Mesenchymal stem cell (in vitro differentiated cells and primary cell): ENCODE measurements at regions not wholly inside any gene's neighbourhood (a gene's known extent, or its start where the extent isn't known, plus 50 kb on each side); places are given as distances from the start of the nearest gene placed in this dataset.

Source experiments
- DNase-seq: peaks from one replicate; pipeline ENCODE4 v3.0.0-alpha.2; 2013
- H2AFZ ChIP-seq: one replicate; pipeline ENCODE4 v1.6.1; 2013; ENCODE audit warnings: low read depth, mild to moderate bottlenecking, control low read depth, inconsistent platforms, low read length, moderate library complexity
- H2AK5ac ChIP-seq: 2 replicates; pipeline ENCODE4 v1.6.1; 2013; ENCODE audit warnings: low read length, moderate library complexity, mild to moderate bottlenecking, inconsistent platforms; ENCODE audit not compliant: severe bottlenecking
- H2BK120ac ChIP-seq: one replicate; pipeline ENCODE4 v1.6.1; 2013; ENCODE audit warnings: low read depth, mild to moderate bottlenecking, inconsistent platforms, low read length, moderate library complexity
- H2BK12ac ChIP-seq, 2 experiments: one replicate each; pipeline ENCODE4 v1.6.1; 2013; ENCODE audit warnings: inconsistent platforms in 2 of 2, low read length in 2 of 2, mild to moderate bottlenecking in 2 of 2, moderate library complexity in 2 of 2, control low read depth in 1 of 2
- H2BK15ac ChIP-seq: one replicate; pipeline ENCODE4 v1.6.1; 2013; ENCODE audit warnings: mild to moderate bottlenecking, low read depth, inconsistent platforms; ENCODE audit not compliant: poor library complexity, severe bottlenecking
- H2BK5ac ChIP-seq: 2 replicates; pipeline ENCODE4 v1.6.1; 2013; ENCODE audit warnings: low read depth, mild to moderate bottlenecking, low read length, control low read depth, inconsistent platforms; ENCODE audit not compliant: poor library complexity, severe bottlenecking
- H3K14ac ChIP-seq, 2 experiments: one replicate each; pipeline ENCODE4 v1.6.1; 2013; ENCODE audit warnings: inconsistent platforms in 2 of 2, low read length in 2 of 2, control low read depth in 1 of 2, mild to moderate bottlenecking in 1 of 2, moderate library complexity in 1 of 2
- H3K18ac ChIP-seq, 2 experiments: one replicate each; pipeline ENCODE4 v1.6.1; 2013; ENCODE audit warnings: inconsistent platforms in 2 of 2, low read length in 2 of 2, control low read depth in 1 of 2, low read depth in 1 of 2, mild to moderate bottlenecking in 1 of 2
- H3K23ac ChIP-seq, 2 experiments: one replicate each; pipeline ENCODE4 v1.6.1; 2013; ENCODE audit warnings: inconsistent platforms in 2 of 2, low read length in 2 of 2, mild to moderate bottlenecking in 2 of 2, moderate library complexity in 2 of 2, control low read depth in 1 of 2
- H3K27ac ChIP-seq: 2 replicates; pipeline ENCODE4 v1.5.1; 2013; ENCODE audit warnings: mild to moderate bottlenecking, moderate library complexity, low read length, control low read depth, inconsistent platforms; ENCODE audit not compliant: poor library complexity, severe bottlenecking
- H3K27me3 ChIP-seq, 2 experiments: 2 replicates each; pipeline versions ENCODE4 v1.6.1 to v1.7.0; 2013; ENCODE audit warnings: low read length in 2 of 2, mild to moderate bottlenecking in 2 of 2, moderate library complexity in 2 of 2, control low read depth in 1 of 2, inconsistent platforms in 1 of 2; ENCODE audit not compliant: control insufficient read depth in 1 of 2, insufficient read depth in 1 of 2
- H3K36me3 ChIP-seq, 2 experiments: 2 replicates each; pipeline versions ENCODE4 v1.6.1 to v1.7.0; 2013; ENCODE audit warnings: low read length in 2 of 2, control low read depth in 1 of 2, inconsistent platforms in 1 of 2, low read depth in 1 of 2, mild to moderate bottlenecking in 1 of 2; ENCODE audit not compliant: insufficient read depth in 2 of 2, control insufficient read depth in 1 of 2
- H3K4ac ChIP-seq, 2 experiments: one replicate each; pipeline ENCODE4 v1.6.1; 2013; ENCODE audit warnings: inconsistent platforms in 2 of 2, low read length in 2 of 2, mild to moderate bottlenecking in 2 of 2, moderate library complexity in 2 of 2, control low read depth in 1 of 2, low read depth in 1 of 2
- H3K4me1 ChIP-seq: 2 replicates; pipeline ENCODE4 v1.6.1; 2013; ENCODE audit warnings: low read depth, low read length, control low read depth; ENCODE audit not compliant: control insufficient read depth, insufficient read depth
- H3K4me2 ChIP-seq: 2 replicates; pipeline ENCODE4 v1.6.1; 2013; ENCODE audit warnings: low read length, mild to moderate bottlenecking, inconsistent platforms; ENCODE audit not compliant: poor library complexity, severe bottlenecking
- H3K4me3 ChIP-seq, 2 experiments: 2 replicates each; pipeline versions ENCODE4 v1.5.1 to v1.7.0; 2013; ENCODE audit warnings: low read length in 2 of 2, mild to moderate bottlenecking in 2 of 2, control low read depth in 1 of 2, low read depth in 1 of 2; ENCODE audit not compliant: insufficient read depth in 1 of 2
- H3K79me1 ChIP-seq: replicated peaks from 2 replicates; pipeline ENCODE4 v1.6.1; 2013; ENCODE audit warnings: mild to moderate bottlenecking, control low read depth, low read length, inconsistent platforms; ENCODE audit not compliant: poor library complexity, severe bottlenecking
- H3K9ac ChIP-seq: 2 replicates; pipeline ENCODE4 v1.7.0; 2013; ENCODE audit warnings: mild to moderate bottlenecking, low read length, moderate library complexity
- H3K9me3 ChIP-seq: 2 replicates; pipeline ENCODE4 v1.7.0; 2013; ENCODE audit warnings: mild to moderate bottlenecking, low read length; ENCODE audit not compliant: control insufficient read depth
- H4K8ac ChIP-seq: one replicate; pipeline ENCODE4 v1.6.1; 2013; ENCODE audit warnings: inconsistent platforms, mild to moderate bottlenecking, low read length, moderate library complexity
- H4K91ac ChIP-seq: one replicate; pipeline ENCODE4 v1.6.1; 2013; ENCODE audit warnings: mild to moderate bottlenecking, low read length, inconsistent platforms
- WGBS: methylation state at CpG from one replicate; pipeline ENCODE4 v1.1.7; 2013; ENCODE audit warnings: mixed read lengths; 5-methylcytosine and 5-hydroxymethylcytosine counted together

DNA sequence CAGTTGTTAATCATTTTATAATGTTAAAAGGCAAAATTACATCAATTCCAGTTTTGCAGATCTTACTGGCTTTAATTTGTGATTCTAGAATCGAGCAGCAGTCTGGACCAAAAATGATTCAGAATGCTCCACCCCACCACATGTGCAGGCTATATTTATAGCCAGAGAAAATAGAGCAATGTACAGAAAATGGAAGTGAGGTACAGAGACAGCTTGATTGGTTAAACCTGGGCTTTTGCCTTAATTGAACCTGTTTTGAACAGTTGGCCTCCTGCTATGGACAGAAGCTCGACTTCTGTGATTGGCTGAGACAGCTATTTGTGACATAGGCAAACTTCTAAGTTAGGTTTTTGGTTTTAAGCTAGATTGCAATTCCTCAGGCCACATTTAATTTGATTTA lies 607.4 kb upstream of the MIR17HG start:
- no peaks in the 10 kb centered on the region for H3K36me3 ChIP-seq

DNA sequence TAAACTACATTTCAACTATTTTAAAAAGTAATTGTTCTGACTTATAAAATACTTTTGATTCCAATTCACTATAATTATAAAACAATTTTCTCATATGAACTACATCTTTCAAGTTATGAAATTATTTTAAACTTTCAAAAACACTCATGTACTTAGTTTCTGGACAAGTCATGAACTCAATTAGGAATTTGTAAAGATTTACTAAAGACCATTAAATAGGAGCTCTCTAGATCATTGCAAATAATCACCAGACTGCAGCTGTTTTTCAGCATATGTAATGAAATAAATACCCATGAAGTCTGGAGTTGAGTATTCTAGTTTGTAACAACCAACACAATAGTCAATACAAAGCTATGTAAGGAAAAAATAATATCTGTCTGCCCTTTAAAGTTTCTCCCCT lies 605.1 kb upstream of the MIR17HG start:
- H3K4ac ChIP-seq: no peak overlapping the region
- H3K9ac ChIP-seq: no peak overlapping the region
- no peak overlapping the region for H2BK120ac ChIP-seq
- no peak overlapping the region for H2BK15ac ChIP-seq
- no peaks in the 10 kb centered on the region for H3K9me3 ChIP-seq
- H3K4me2 ChIP-seq: no peak overlapping the region
- H2BK12ac ChIP-seq: no peak overlapping the region
- no peaks in the 10 kb centered on the region for H3K79me1 ChIP-seq
- H3K4me1 ChIP-seq: no peaks in the 10 kb centered on the region
- H2AFZ ChIP-seq: no peak overlapping the region
- DNase-seq: no peak
- H3K18ac ChIP-seq: no peak overlapping the region
- H4K91ac ChIP-seq: no peak overlapping the region
- no peak overlapping the region for H2BK5ac ChIP-seq
- no peak overlapping the region for H3K23ac ChIP-seq
- H3K4me3 ChIP-seq: no peak overlapping the region
- no peak overlapping the region for H3K14ac ChIP-seq
- H2AK5ac ChIP-seq: no peak overlapping the region
- H3K36me3 ChIP-seq: no peaks in the 10 kb centered on the region
- H3K27ac ChIP-seq: no peak overlapping the region
- H4K8ac ChIP-seq: no peak overlapping the region
- no peaks in the 10 kb centered on the region for H3K27me3 ChIP-seq

More for the DNA sequence above, 607.4 kb upstream of the MIR17HG start:
- Histone ChIP-seq H2AFZ (no peak overlapping the region), H3K23ac (no peak overlapping the region), H2AK5ac (no peak overlapping the region), H3K9ac (no peak overlapping the region), H3K4me2 (no peak overlapping the region), H3K27ac (no peak overlapping the region), H2BK120ac (no peak overlapping the region), H4K91ac (no peak overlapping the region), H2BK12ac (no peak overlapping the region), H3K9me3 (peaks cover 6% of the 10 kb centered on the region), H3K79me1 (no peaks in the 10 kb centered on the region), H4K8ac (no peak overlapping the region), H2BK15ac (no peak overlapping the region), H3K14ac (no peak overlapping the region), H3K4ac (no peak overlapping the region), H3K18ac (no peak overlapping the region), H2BK5ac (no peak overlapping the region), H3K4me1 (no peaks in the 10 kb centered on the region), H3K27me3 (no peaks in the 10 kb centered on the region), H3K4me3 (no peak overlapping the region)
- 90% methylated on average over 2 of the region's 2 CpGs for WGBS
- no peak for DNase-seq

DNA sequence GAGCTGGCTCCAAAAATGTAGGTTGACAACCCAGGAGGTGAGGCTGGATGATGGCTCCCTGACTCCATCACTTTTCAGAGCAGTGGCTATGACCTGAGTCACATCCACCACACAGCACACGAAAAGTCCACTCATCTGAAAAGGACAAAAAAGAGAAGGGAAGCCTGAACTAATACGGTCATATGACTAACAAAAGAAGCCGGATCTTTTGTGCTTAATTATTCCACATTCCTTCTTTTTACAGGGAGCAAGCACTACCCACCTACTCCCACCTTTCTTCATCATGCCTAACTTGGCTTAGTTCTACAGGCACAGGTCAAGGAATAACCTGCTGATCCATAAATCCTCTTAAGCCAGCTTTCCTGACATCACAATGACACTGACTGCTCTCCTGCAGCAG lies 601.3 kb upstream of the MIR17HG start:
- Histone ChIP-seq H3K4me3 (no peak overlapping the region), H2BK12ac (no peak overlapping the region), H3K36me3 (no peaks in the 10 kb centered on the region), H2AFZ (no peak overlapping the region), H3K4me1 (no peaks in the 10 kb centered on the region), H2BK15ac (no peak overlapping the region), H3K27me3 (no peaks in the 10 kb centered on the region), H3K27ac (no peak overlapping the region), H3K9ac (no peak overlapping the region), H3K14ac (no peak overlapping the region), H2AK5ac (no peak overlapping the region), H3K4me2 (no peak overlapping the region), H2BK5ac (no peak overlapping the region), H2BK120ac (no peak overlapping the region), H3K23ac (no peak overlapping the region), H3K9me3 (no peaks in the 10 kb centered on the region), H4K91ac (no peak overlapping the region), H3K4ac (no peak overlapping the region), H3K18ac (no peak overlapping the region), H4K8ac (no peak overlapping the region), H3K79me1 (no peaks in the 10 kb centered on the region)
- DNase-seq: no peak
- WGBS: 76% methylated on average over 3 of the region's 3 CpGs

GRCh38 chr13:90750021-90750420 lies 597.5 kb upstream of the MIR17HG start:
- H2BK120ac ChIP-seq: no peak overlapping the region
- no peak overlapping the region for H3K4me2 ChIP-seq
- no peak overlapping the region for H3K9ac ChIP-seq
- H3K27ac ChIP-seq: no peak overlapping the region
- 70% methylated on average over 4 of the region's 4 CpGs for WGBS
- H3K14ac ChIP-seq: no peak overlapping the region
- peak overlapping the region in 1 of 2 experiments; percentile 31 for H2BK12ac ChIP-seq
- H2AK5ac ChIP-seq: no peak overlapping the region
- no peak overlapping the region for H2AFZ ChIP-seq
- H3K79me1 ChIP-seq: no peaks in the 10 kb centered on the region
- no peaks in the 10 kb centered on the region for H3K36me3 ChIP-seq
- H4K91ac ChIP-seq: no peak overlapping the region
- no peak overlapping the region for H4K8ac ChIP-seq
- no peak overlapping the region for H3K18ac ChIP-seq
- H3K4ac ChIP-seq: no peak overlapping the region
- H3K4me3 ChIP-seq: no peak overlapping the region
- H3K9me3 ChIP-seq: no peaks in the 10 kb centered on the region
- H3K4me1 ChIP-seq: no peaks in the 10 kb centered on the region
- no peak overlapping the region for H2BK5ac ChIP-seq
- H3K23ac ChIP-seq: no peak overlapping the region
- no peaks in the 10 kb centered on the region for H3K27me3 ChIP-seq
- DNase-seq: no peak
- no peak overlapping the region for H2BK15ac ChIP-seq
